CD4-positive, alpha-beta T cell treated with Interleukin-21 for 1 hour (primary cell): ENCODE measurements at regions not wholly inside any gene's neighbourhood (a gene's known extent, or its start where the extent isn't known, plus 50 kb on each side); places are given as distances from the start of the nearest gene placed in this dataset.
"Not testable (repeated sequence)": the region's sequence is repeated elsewhere in the genome, so short reads cannot be mapped to it uniquely, and the experiment has no call there.

Experiments used
- DNase-seq: peaks from one replicate; pipeline ENCODE4 v3.0.0-alpha.2; 2020

DNA sequence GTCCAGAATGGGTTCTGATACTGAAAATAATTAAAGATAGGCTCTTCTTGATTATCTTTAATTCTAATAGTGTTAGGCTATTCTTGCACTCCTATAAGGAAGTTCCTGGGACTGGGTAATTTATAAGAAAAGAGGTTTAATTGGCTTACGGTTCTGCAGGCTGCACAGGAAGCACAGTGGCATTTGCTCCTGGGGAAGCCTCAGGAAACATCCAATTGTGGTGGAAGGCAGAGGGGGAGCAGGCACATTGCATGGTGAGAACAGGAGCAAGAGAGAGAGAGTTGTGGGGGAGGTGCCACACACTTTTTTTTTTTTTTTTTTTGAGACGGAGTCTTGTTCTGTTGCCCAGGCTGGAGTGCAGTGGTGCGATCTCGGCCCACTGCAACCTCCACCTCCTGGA, 540.3 kb downstream of the RFPL4B start:
- DNase-seq: not testable (repeated sequence)

GRCh38 chr6:112899541-112899940, 552.4 kb downstream of the RFPL4B start:
- DNase-seq: no peak

- no peak for DNase-seq
Observed at GRCh38 chr6:112903361-112903760, 556.2 kb downstream of the RFPL4B start.

DNA sequence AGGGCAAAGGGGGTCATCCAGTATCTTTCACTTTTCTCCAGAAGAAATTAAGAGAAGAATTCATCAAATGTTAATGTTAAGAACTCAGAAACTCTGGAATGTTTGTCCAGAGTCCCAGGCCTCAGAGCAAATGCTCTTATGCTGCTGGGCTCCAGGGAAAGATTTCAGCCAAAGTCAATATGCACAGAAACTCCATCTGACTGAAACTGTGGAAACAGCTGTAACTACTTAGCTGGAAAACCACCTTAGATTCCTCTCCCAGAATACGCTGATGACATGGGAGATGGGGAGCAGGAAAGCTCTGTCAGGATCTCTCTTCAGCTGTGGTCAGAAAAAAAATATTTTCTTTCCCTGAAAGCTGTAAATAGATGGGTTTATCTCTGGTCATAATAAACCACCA, 559.6 kb downstream of the RFPL4B start:
- DNase-seq: no peak

GRCh38 chr6:112909781-112910180, 562.7 kb downstream of the RFPL4B start:
- no peak for DNase-seq

- DNase-seq: no peak
Observed at GRCh38 chr6:112910256-112910655, 563.1 kb downstream of the RFPL4B start.

- no peak for DNase-seq
Observed at GRCh38 chr6:112911959-112912358, 564.8 kb downstream of the RFPL4B start.

DNA sequence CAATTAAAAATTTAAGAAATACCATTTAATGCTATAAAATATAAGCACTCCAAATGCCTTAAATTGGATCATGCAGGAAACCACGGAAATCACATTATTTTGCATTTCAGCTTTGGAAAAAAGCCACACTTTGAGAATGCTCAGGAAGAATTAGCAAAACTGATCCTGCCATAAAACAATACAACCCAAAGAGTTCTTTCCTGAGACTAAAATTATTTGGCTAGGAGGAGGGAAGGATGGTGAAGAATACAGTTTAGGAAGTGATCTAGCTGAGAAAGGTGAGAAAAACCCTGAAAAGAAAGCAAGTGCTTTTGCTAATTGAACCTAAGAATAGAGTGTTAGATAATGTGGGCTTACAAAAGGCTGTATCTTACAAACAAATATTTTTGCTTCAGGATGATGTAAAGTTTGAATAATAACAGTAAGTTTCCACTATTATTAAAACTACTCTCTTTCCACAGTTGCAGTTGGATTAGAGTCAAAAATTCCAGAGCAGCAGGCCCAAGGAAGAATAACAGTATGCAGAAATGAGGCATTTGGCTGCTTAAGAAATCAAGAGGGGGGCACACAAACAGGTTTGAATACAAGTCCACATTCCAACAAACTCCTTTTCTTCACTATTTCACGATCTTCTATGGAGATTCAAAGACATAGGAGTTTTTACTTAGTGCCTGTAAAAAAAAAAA, 565.4 kb downstream of the RFPL4B start:
- no peak for DNase-seq

DNA sequence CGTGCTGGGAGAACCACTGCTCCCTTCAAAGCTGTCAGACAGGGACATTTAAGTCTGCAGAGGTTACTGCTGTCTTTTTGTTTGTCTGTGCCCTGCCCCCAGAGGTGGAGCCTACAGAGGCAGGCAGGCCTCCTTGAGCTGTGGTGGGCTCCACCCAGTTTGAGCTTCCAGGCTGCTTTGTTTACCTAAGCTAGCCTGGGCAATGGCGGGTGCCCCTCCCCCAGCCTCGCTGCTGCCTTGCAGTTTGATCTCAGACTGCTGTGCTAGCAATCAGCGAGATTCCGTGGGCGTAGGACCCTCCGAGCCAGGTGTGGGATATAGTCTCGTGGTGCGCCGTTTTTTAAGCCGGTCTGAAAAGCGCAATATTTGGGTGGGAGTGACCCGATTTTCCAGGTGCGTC, 572.6 kb downstream of the RFPL4B start:
- DNase-seq: not testable (repeated sequence)

- DNase-seq: no peak
Observed at GRCh38 chr6:112920994-112921393, 573.9 kb downstream of the RFPL4B start.

- DNase-seq: no peak
Observed at GRCh38 chr6:112923940-112924587, 576.9 kb downstream of the RFPL4B start.

- DNase-seq: no peak
Observed at GRCh38 chr6:112925702-112926101, 578.6 kb downstream of the RFPL4B start.

- no peak for DNase-seq
Observed at GRCh38 chr6:112927641-112928320, 580.7 kb downstream of the RFPL4B start.

GRCh38 chr6:112929641-112930040, 582.5 kb downstream of the RFPL4B start:
- no peak for DNase-seq

GRCh38 chr6:112931832-112932231, 584.7 kb downstream of the RFPL4B start:
- DNase-seq: no peak

DNA sequence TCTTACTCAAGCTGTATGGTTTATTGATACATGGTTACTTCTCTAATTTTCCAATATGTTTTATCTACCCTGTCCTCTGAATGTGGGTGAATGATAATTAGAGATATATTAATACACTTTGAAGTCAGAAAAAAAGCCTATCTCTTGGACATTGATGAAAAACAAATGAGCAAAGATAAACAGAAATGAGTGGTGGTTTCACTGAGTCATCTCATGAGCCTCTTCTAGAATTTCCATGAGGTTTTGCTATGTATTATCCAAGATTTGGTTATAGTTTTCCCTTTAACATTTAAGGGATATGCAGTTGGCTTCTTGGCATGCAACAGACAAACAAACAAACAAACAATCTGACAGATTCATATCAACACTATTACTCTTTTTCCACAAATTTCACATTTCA, 586.8 kb downstream of the RFPL4B start:
- no peak for DNase-seq

DNA sequence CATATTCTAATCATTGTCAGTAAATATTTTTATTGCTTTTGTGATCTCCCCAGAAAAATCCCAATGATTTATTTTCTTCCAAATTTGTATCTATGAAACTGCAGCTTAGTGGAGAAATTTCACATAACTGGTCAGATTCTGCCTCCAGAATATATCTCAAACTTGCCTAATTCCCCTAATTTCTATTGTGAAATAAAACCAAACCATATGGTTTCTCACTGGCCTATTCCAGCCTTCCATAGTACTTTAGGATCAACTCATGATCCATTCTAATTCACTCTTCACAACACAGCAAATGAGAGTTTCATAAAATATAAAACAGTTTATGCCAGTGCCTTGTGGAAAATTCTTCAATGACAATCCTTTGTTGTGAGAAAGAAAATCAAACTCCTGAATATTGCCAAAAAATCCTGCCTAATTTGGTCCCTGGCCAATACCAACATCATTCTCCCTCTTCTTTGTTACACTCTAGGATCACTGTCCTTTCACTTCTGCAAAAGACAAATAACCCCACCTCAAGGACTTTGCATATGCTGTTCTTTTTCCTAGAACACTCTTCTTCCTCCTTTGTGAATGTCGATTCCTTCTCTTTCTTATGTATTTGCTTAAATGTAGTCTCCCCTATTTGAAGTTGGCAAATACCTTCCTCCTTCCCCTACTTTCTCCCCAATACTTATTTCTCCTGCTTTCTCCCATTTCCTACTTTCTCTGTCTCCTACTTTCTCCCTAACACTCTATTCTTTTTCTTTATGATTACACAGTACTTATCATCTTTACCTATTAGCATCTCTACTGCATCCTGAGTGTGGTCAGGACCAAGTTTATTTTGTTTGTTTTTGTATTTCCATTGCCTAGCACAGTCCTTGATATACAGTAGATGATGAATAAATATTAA, 587.5 kb downstream of the RFPL4B start:
- no peak for DNase-seq

- DNase-seq: no peak
Observed at GRCh38 chr6:112935402-112936078, 588.4 kb downstream of the RFPL4B start.

DNA sequence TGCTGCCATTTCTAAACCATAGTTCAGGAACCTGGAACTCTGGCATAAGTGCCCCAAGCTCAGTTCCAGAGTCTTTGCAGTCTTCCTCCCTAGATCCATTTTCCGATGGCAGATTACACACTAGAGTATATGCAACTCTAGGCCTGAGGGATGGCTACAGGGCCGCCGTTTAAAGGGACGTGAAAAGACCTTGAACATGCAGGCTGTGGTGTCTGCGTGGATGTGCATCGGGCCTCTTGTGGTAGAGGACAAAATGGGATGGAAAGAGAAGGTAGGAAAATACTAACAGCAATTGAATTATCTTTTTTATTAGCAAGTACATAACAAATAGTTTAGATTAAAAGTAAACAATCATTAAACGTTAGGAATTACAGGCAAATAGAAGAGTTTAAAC, 588.9 kb downstream of the RFPL4B start:
- no peak for DNase-seq

GRCh38 chr6:112936504-112936903, 589.4 kb downstream of the RFPL4B start:
- no peak for DNase-seq

DNA sequence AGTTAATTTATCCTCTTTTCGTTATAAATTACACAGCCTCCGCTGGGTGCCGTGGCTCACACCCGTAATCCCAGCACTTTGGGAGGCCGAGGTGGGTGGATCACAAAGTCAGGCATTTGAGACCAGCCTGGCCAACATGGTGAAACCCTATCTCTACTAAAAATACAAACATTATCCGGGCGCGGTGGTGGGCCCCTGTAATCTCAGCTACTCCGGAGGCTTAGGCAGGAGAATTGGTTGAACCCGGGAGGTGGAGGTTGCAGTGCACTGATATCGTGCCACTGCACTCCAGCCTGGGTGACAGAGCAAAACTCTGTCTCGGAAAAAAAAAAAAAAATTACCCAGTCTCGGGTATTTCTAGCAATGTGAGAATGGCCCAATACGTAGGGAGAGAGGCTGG, 590.6 kb downstream of the RFPL4B start:
- not testable (repeated sequence) for DNase-seq

DNA sequence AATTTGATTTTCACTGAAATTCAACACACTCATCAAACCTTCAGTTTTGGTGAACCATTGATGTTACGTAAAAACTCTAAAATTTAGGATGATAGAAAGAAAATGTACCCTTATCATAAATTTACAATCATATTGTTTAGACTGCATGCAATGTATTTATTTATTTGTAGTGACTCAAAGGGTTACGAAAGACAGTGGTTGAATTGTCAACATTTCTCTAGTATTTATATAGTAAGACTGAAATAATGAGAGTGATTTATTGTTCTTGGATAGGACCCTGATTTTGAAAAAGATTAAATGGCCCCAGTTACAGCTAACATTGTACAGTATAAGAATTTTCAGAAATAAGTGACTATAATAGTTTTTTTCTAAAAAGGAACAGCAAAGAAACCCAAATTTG, 591.5 kb downstream of the RFPL4B start:
- no peak for DNase-seq

- no peak for DNase-seq
Observed at GRCh38 chr6:112939563-112939962, 592.4 kb downstream of the RFPL4B start.
